ENCODE measurements at regions not wholly inside any gene's neighbourhood (a gene's known extent, or its start where the extent isn't known, plus 50 kb on each side); places are given as distances from the start of the nearest gene placed in this dataset.

- DNase-seq, result no peak
- no peak overlapping the region for H3K27ac ChIP-seq
- H3K27me3 ChIP-seq, result no peaks in the 10 kb centered on the region
- no peaks in the 10 kb centered on the region for H3K9me3 ChIP-seq
- in situ Hi-C loops (cut with MboI; ENCODE audit: low pct_ligation_motif_present in 1 of 4, low pct_unique_long_range_greater_than_20kb in 1 of 4, low sequenced_read_pairs in 3 of 4), result no loop called here
- intact Hi-C loops (cut with DNase I; ENCODE audit: low total_unique reads), result no loop called here
- TF ChIP-seq EP300 (IDR thresholded peaks at IDR 0.05; ENCODE audit: low read depth), result no peak
- TF ChIP-seq CTCF (IDR thresholded peaks at IDR 0.05), result no peak
- no peak for TF ChIP-seq POLR2A (IDR thresholded peaks at IDR 0.05)
- TF ChIP-seq POLR2AphosphoS5 (IDR thresholded peaks at IDR 0.05), result no peak
- H3K4me1 ChIP-seq, result no peaks in the 10 kb centered on the region
- 84 to 87% methylated on average over 12 of the region's 12 CpGs for WGBS, 2 donors (ENCODE audit: low coverage in 1 of 2)
- H3K36me3 ChIP-seq, result no peaks in the 10 kb centered on the region
- no peak overlapping the region for H3K4me3 ChIP-seq
Observed at GRCh38 chr1:55955016-55955621, 624.2 kb downstream of the PLPP3 start.

- WGBS, 2 donors (ENCODE audit: low coverage in 1 of 2), result 53 to 61% methylated on average over 2 to 3 of the region's 3 CpGs
- intact Hi-C loops (cut with DNase I; ENCODE audit: low total_unique reads) (no loop called here), in situ Hi-C loops (cut with MboI; ENCODE audit: low pct_ligation_motif_present in 1 of 4, low pct_unique_long_range_greater_than_20kb in 1 of 4, low sequenced_read_pairs in 3 of 4) (no loop called here)
- Histone ChIP-seq H3K4me3 (no peak overlapping the region), H3K4me1 (no peaks in the 10 kb centered on the region), H3K36me3 (no peaks in the 10 kb centered on the region), H3K27me3 (no peaks in the 10 kb centered on the region), H3K9me3 (no peaks in the 10 kb centered on the region), H3K27ac (no peak overlapping the region)
- TF ChIP-seq EP300 (IDR thresholded peaks at IDR 0.05; ENCODE audit: low read depth) (no peak), POLR2AphosphoS5 (IDR thresholded peaks at IDR 0.05) (no peak), POLR2A (IDR thresholded peaks at IDR 0.05) (no peak), CTCF (IDR thresholded peaks at IDR 0.05) (no peak)
- DNase-seq, result no peak
Observed at GRCh38 chr1:55951291-55951690, 628.1 kb downstream of the PLPP3 start.

GRCh38 chr1:55947446-55947845 is 631.9 kb downstream of the PLPP3 start:
- H3K27me3 ChIP-seq, result no peaks in the 10 kb centered on the region
- no peaks in the 10 kb centered on the region for H3K9me3 ChIP-seq
- DNase-seq, result no peak
- TF ChIP-seq CTCF (IDR thresholded peaks at IDR 0.05) (no peak), POLR2A (IDR thresholded peaks at IDR 0.05) (no peak), POLR2AphosphoS5 (IDR thresholded peaks at IDR 0.05) (no peak), EP300 (IDR thresholded peaks at IDR 0.05; ENCODE audit: low read depth) (no peak)
- WGBS, 2 donors (ENCODE audit: low coverage in 1 of 2), result 67 to 85% methylated on average over 1 of the region's 1 CpG
- H3K36me3 ChIP-seq, result no peaks in the 10 kb centered on the region
- H3K4me1 ChIP-seq, result no peaks in the 10 kb centered on the region
- in situ Hi-C loops (cut with MboI; ENCODE audit: low pct_ligation_motif_present in 1 of 4, low pct_unique_long_range_greater_than_20kb in 1 of 4, low sequenced_read_pairs in 3 of 4), result no loop called here
- intact Hi-C loops (cut with DNase I; ENCODE audit: low total_unique reads), result no loop called here
- H3K27ac ChIP-seq, result no peak overlapping the region
- H3K4me3 ChIP-seq, result no peak overlapping the region

- no peaks in the 10 kb centered on the region for H3K27me3 ChIP-seq
- DNase-seq, result no peak
- H3K4me3 ChIP-seq, result no peak overlapping the region
- H3K27ac ChIP-seq, result no peak overlapping the region
- TF ChIP-seq POLR2A (IDR thresholded peaks at IDR 0.05) (no peak), CTCF (IDR thresholded peaks at IDR 0.05) (no peak), POLR2AphosphoS5 (IDR thresholded peaks at IDR 0.05) (peak in 2 of 3 donors; percentile 11 to 67), EP300 (IDR thresholded peaks at IDR 0.05; ENCODE audit: low read depth) (no peak)
- no peaks in the 10 kb centered on the region for H3K9me3 ChIP-seq
- H3K4me1 ChIP-seq, result no peaks in the 10 kb centered on the region
- in situ Hi-C loops (cut with MboI; ENCODE audit: low pct_ligation_motif_present in 1 of 4, low pct_unique_long_range_greater_than_20kb in 1 of 4, low sequenced_read_pairs in 3 of 4) (no loop called here), intact Hi-C loops (cut with DNase I; ENCODE audit: low total_unique reads) (no loop called here)
- H3K36me3 ChIP-seq, result no peaks in the 10 kb centered on the region
- 55 to 56% methylated on average over 3 to 8 of the region's 8 CpGs for WGBS, 2 donors (ENCODE audit: low coverage in 1 of 2)
Observed at GRCh38 chr1:55943721-55944435, 635.5 kb downstream of the PLPP3 start.
